Neural progenitor cell (in vitro differentiated cells): ENCODE measurements at regions not wholly inside any gene's neighbourhood (a gene's known extent, or its start where the extent isn't known, plus 50 kb on each side); places are given as distances from the start of the nearest gene placed in this dataset.

ENCODE experiments used
- DNase-seq: peaks from one replicate; pipeline ENCODE4 v3.0.0-alpha.2; 2016; ENCODE audit warnings: low spot score
- H2AFZ ChIP-seq: fragments of 200-600 bp; sonication (generic); replicated peaks from 2 replicates; pipeline ENCODE4 v1.6.1; 2016; ENCODE audit warnings: antibody characterized with exemption
- H3F3A ChIP-seq: fragments of 200-600 bp; sonication (generic); 2 replicates; pipeline ENCODE4 v1.6.1; 2016; ENCODE audit warnings: antibody characterized with exemption, low read depth
- H3K27ac ChIP-seq: fragments of 200-600 bp; sonication (generic); 2 replicates; pipeline ENCODE4 v1.5.1; 2016; ENCODE audit warnings: mild to moderate bottlenecking
- H3K27me3 ChIP-seq: fragments of 200-600 bp; sonication (generic); 2 replicates; pipeline ENCODE4 v1.6.1; 2016; ENCODE audit warnings: mild to moderate bottlenecking, moderate library complexity
- H3K36me3 ChIP-seq: fragments of 200-600 bp; sonication (generic); 2 replicates; pipeline ENCODE4 v1.5.1; 2016
- H3K4me1 ChIP-seq: fragments of 200-600 bp; sonication (generic); 2 replicates; pipeline ENCODE4 v1.6.1; 2016; ENCODE audit warnings: mixed run types
- H3K4me2 ChIP-seq: fragments of 200-600 bp; sonication (generic); 2 replicates; pipeline ENCODE4 v1.6.1; 2016
- H3K4me3 ChIP-seq: fragments of 200-600 bp; sonication (generic); 2 replicates; pipeline ENCODE4 v1.5.1; 2016
- H3K79me2 ChIP-seq: fragments of 200-600 bp; sonication (generic); 2 replicates; pipeline ENCODE4 v1.6.1; 2016; ENCODE audit warnings: low read depth
- H3K9ac ChIP-seq: fragments of 200-600 bp; sonication (generic); 2 replicates; pipeline ENCODE4 v1.6.1; 2016
- H3K9me3 ChIP-seq: fragments of 200-600 bp; sonication (generic); 2 replicates; pipeline ENCODE4 v1.5.1; 2016; ENCODE audit warnings: low read depth
- H4K20me1 ChIP-seq: fragments of 200-600 bp; sonication (generic); 2 replicates; pipeline ENCODE4 v1.6.1; 2016; ENCODE audit warnings: low read depth
- H3K27ac Mint-ChIP-seq: 3 replicates; pipeline ENCODE4 v1.8.0; 2021; ENCODE audit warnings: mixed read lengths
- H3K27me3 Mint-ChIP-seq: 2 replicates; pipeline ENCODE4 v1.8.0; 2022; ENCODE audit warnings: low read depth, mild to moderate bottlenecking, inconsistent platforms, moderate library complexity, mixed read lengths; ENCODE audit not compliant: insufficient read depth
- H3K36me3 Mint-ChIP-seq: 3 replicates; pipeline ENCODE4 v1.8.0; 2021; ENCODE audit warnings: mixed read lengths
- H3K4me1 Mint-ChIP-seq: 3 replicates; pipeline ENCODE4 v1.8.0; 2021; ENCODE audit warnings: mixed read lengths
- H3K4me3 Mint-ChIP-seq: 3 replicates; pipeline ENCODE4 v1.8.0; 2021; ENCODE audit warnings: mild to moderate bottlenecking, moderate library complexity, mixed read lengths
- H3K9me3 Mint-ChIP-seq: 3 replicates; pipeline ENCODE4 v1.8.0; 2020; ENCODE audit warnings: mixed read lengths
- CTCF ChIP-seq: fragments of 200-600 bp; sonication (generic); IDR thresholded peaks from 2 replicates; pipeline ENCODE4 v1.5.1; 2017; ENCODE audit warnings: antibody characterized with exemption, mild to moderate bottlenecking
- EZH2 ChIP-seq: fragments of 200-600 bp; sonication (generic); IDR thresholded peaks from 2 replicates; pipeline ENCODE4 v1.6.1; 2017; ENCODE audit warnings: antibody characterized with exemption, mild to moderate bottlenecking, moderate library complexity
- EZH2phosphoT487 ChIP-seq: fragments of 200-600 bp; sonication (generic); IDR thresholded peaks from 2 replicates; pipeline ENCODE4 v1.6.1; 2017; ENCODE audit warnings: antibody characterized with exemption

- H3K4me2 ChIP-seq, result no peak overlapping the region
- Mint-ChIP-seq H3K36me3 (no peaks in the 10 kb centered on the region), H3K27ac (no peak overlapping the region), H3K27me3 (peaks cover 2% of the 10 kb centered on the region), H3K9me3 (no peaks in the 10 kb centered on the region), H3K4me1 (peaks cover 4% of the 10 kb centered on the region), H3K4me3 (no peak overlapping the region)
- no peak overlapping the region for H3K27ac ChIP-seq
- H3K79me2 ChIP-seq, result no peaks in the 10 kb centered on the region
- H3K4me3 ChIP-seq, result no peak overlapping the region
- no peaks in the 10 kb centered on the region for H3K36me3 ChIP-seq
- H3K4me1 ChIP-seq, result peaks cover 7% of the 10 kb centered on the region
- H4K20me1 ChIP-seq, result no peaks in the 10 kb centered on the region
- peak; percentile 62 for DNase-seq
- no peak overlapping the region for H3K9ac ChIP-seq
- TF ChIP-seq CTCF (peak; percentile 44), EZH2phosphoT487 (no peak)
- no peaks in the 10 kb centered on the region for H3K9me3 ChIP-seq
- no peaks in the 10 kb centered on the region for H3K27me3 ChIP-seq
- no peaks in the 10 kb centered on the region for H3F3A ChIP-seq
- H2AFZ ChIP-seq, result peak overlapping the region; percentile 74
Observed at GRCh38 chr5:62206150-62206829, 99.7 kb upstream of the KIF2A start.

- Histone ChIP-seq H3K4me3 (no peak overlapping the region), H2AFZ (peak overlapping the region; percentile 68), H3K4me1 (peaks cover 7% of the 10 kb centered on the region), H4K20me1 (no peaks in the 10 kb centered on the region), H3K27me3 (no peaks in the 10 kb centered on the region), H3K9me3 (no peaks in the 10 kb centered on the region), H3K36me3 (no peaks in the 10 kb centered on the region), H3K9ac (no peak overlapping the region), H3K27ac (no peak overlapping the region), H3K4me2 (no peak overlapping the region), H3K79me2 (no peaks in the 10 kb centered on the region), H3F3A (no peaks in the 10 kb centered on the region)
- Mint-ChIP-seq H3K4me1 (peaks cover 4% of the 10 kb centered on the region), H3K9me3 (no peaks in the 10 kb centered on the region), H3K36me3 (no peaks in the 10 kb centered on the region), H3K27ac (no peak overlapping the region), H3K27me3 (peaks cover 2% of the 10 kb centered on the region), H3K4me3 (no peak overlapping the region)
- no peak for DNase-seq
- TF ChIP-seq EZH2, result no peak
- no peak for TF ChIP-seq CTCF
- no peak for TF ChIP-seq EZH2phosphoT487
Observed at GRCh38 chr5:62208218-62208852, 97.7 kb upstream of the KIF2A start.

- TF ChIP-seq CTCF (no peak), EZH2phosphoT487 (no peak), EZH2 (no peak)
- Mint-ChIP-seq H3K4me1 (peaks cover 4% of the 10 kb centered on the region), H3K27me3 (peaks cover 4% of the 10 kb centered on the region), H3K27ac (no peak overlapping the region), H3K4me3 (no peak overlapping the region), H3K36me3 (no peaks in the 10 kb centered on the region), H3K9me3 (no peaks in the 10 kb centered on the region)
- Histone ChIP-seq H4K20me1 (no peaks in the 10 kb centered on the region), H3K79me2 (no peaks in the 10 kb centered on the region), H3K9ac (no peak overlapping the region), H3K4me3 (no peak overlapping the region), H3K4me2 (no peak overlapping the region), H3K9me3 (no peaks in the 10 kb centered on the region), H3K27me3 (no peaks in the 10 kb centered on the region), H3K36me3 (no peaks in the 10 kb centered on the region), H3K4me1 (peaks cover 7% of the 10 kb centered on the region), H2AFZ (no peak overlapping the region), H3F3A (no peaks in the 10 kb centered on the region), H3K27ac (no peak overlapping the region)
- DNase-seq, result no peak
Observed at GRCh38 chr5:62211405-62211804, 94.6 kb upstream of the KIF2A start.
